H1 (cell line): ENCODE measurements at regions not wholly inside any gene's neighbourhood (a gene's known extent, or its start where the extent isn't known, plus 50 kb on each side); places are given as distances from the start of the nearest gene placed in this dataset.

ENCODE experiments used
- ATF2 ChIP-seq: IDR thresholded peaks from 2 replicates; pipeline ENCODE4 v1.6.1; 2012; ENCODE audit warnings: low read length, inconsistent platforms
- CHD7 ChIP-seq: fragments of 300-600 bp; sonication (generic); IDR thresholded peaks from 2 replicates; pipeline ENCODE4 v1.7.1; 2012; ENCODE audit warnings: low read length, moderate library complexity, mild to moderate bottlenecking, inconsistent platforms; ENCODE audit not compliant: insufficient replicate concordance
- EP300 ChIP-seq, 2 experiments: IDR thresholded peaks; 1 replicate in 1 of 2; 2 replicates in 1 of 2; pipeline ENCODE4 v1.6.1; 2011 to 2012; ENCODE audit warnings: low read depth in 2 of 2, low read length in 2 of 2, mild to moderate bottlenecking in 2 of 2, borderline replicate concordance in 1 of 2, inconsistent platforms in 1 of 2, moderate library complexity in 1 of 2
- HDAC2 ChIP-seq, 2 experiments: fragments of 300-600 bp in 1 of 2; sonication (generic) in 1 of 2; IDR thresholded peaks; 2 replicates each; pipeline ENCODE4 v1.6.1; 2011 to 2012; ENCODE audit warnings: low read depth in 2 of 2, low read length in 2 of 2, mild to moderate bottlenecking in 2 of 2, moderate library complexity in 2 of 2, borderline replicate concordance in 1 of 2, inconsistent platforms in 1 of 2
- HDAC6 ChIP-seq: IDR thresholded peaks from one replicate; pipeline ENCODE4 v1.7.1; 2012; ENCODE audit warnings: low read depth, mild to moderate bottlenecking, inconsistent platforms, low read length, moderate library complexity
- JUND ChIP-seq: IDR thresholded peaks from 2 replicates; pipeline ENCODE4 v1.6.1; 2011; ENCODE audit warnings: mild to moderate bottlenecking, improper control_type of control experiment, low read length
- MAX ChIP-seq: IDR thresholded peaks from 2 replicates; pipeline ENCODE4 v1.6.1; 2012; ENCODE audit warnings: inconsistent platforms

GRCh38 chr3:127356381-127356780, 68.5 kb upstream of the PRR20G start (continued):
- TF ChIP-seq CHD7 (no peak), HDAC6 (no peak), EP300 (IDR thresholded peaks at IDR 0.05; ENCODE audit: borderline replicate concordance in 1 of 2, low read depth in 2 of 2, low read length in 2 of 2) (no peak), JUND (no peak), MAX (no peak), ATF2 (no peak), HDAC2 (IDR thresholded peaks at IDR 0.05; ENCODE audit: borderline replicate concordance in 1 of 2, low read depth in 2 of 2, low read length in 2 of 2) (no peak)
